Thyroid gland (tissue), 4 donors: ENCODE measurements at regions not wholly inside any gene's neighbourhood (a gene's known extent, or its start where the extent isn't known, plus 50 kb on each side); places are given as distances from the start of the nearest gene placed in this dataset.

Experiments
- DNase-seq, 2 donors: peaks; one replicate each; pipeline ENCODE4 v3.0.0-alpha.2; 2019
- H3K27ac ChIP-seq, 3 donors: fragments of 200-600 bp; sonication (generic); 1 replicate in 2 of 3; 2 replicates in 1 of 3; pipeline ENCODE4 v1.5.1; 2016 to 2019; ENCODE audit warnings: mild to moderate bottlenecking in 1 of 3, moderate library complexity in 1 of 3
- H3K27me3 ChIP-seq: fragments of 200-600 bp; sonication (generic); one replicate; pipeline ENCODE4 v1.5.1; 2019
- H3K36me3 ChIP-seq, 2 donors: fragments of 200-600 bp; sonication (generic); one replicate each; pipeline ENCODE4 v1.5.1; 2016 to 2019
- H3K4me1 ChIP-seq, 2 donors: fragments of 200-600 bp; sonication (generic); one replicate each; pipeline ENCODE4 v1.5.1; 2017 to 2019
- H3K4me3 ChIP-seq, 3 donors: fragments of 200-600 bp; sonication (generic); replicated peaks in 1 of 3; 1 replicate in 2 of 3; 2 replicates in 1 of 3; pipeline ENCODE4 v1.5.1; 2016; ENCODE audit warnings: mild to moderate bottlenecking in 1 of 3
- H3K9me3 ChIP-seq: fragments of 200-600 bp; sonication (generic); one replicate; pipeline ENCODE4 v1.5.1; 2017
- CTCF ChIP-seq, 6 experiments: fragments of 200-600 bp in 3 of 6; fragments of 450-650 bp in 3 of 6; sonication (generic) in 3 of 6; IDR thresholded peaks; one replicate each; pipeline ENCODE4 v1.5.1; 2016 to 2019; ENCODE audit warnings: antibody characterized with exemption in 6 of 6, mild to moderate bottlenecking in 2 of 6, inconsistent platforms in 1 of 6, moderate library complexity in 1 of 6
- POLR2A ChIP-seq, 2 donors: fragments of 450-650 bp; IDR thresholded peaks; one replicate each; pipeline ENCODE4 v1.6.1; 2017; ENCODE audit warnings: antibody characterized with exemption in 2 of 2, mild to moderate bottlenecking in 2 of 2, moderate library complexity in 1 of 2
- WGBS, 2 donors: methylation state at CpG; one replicate each; pipeline ENCODE4 v1.1.5; 2017; 5-methylcytosine and 5-hydroxymethylcytosine counted together
- intact Hi-C: fragments of 100-400 bp; cut with DNase I; formaldehyde crosslinking; loops from one replicate; pipeline ENCODE4 v1.15.1; 2023

DNA sequence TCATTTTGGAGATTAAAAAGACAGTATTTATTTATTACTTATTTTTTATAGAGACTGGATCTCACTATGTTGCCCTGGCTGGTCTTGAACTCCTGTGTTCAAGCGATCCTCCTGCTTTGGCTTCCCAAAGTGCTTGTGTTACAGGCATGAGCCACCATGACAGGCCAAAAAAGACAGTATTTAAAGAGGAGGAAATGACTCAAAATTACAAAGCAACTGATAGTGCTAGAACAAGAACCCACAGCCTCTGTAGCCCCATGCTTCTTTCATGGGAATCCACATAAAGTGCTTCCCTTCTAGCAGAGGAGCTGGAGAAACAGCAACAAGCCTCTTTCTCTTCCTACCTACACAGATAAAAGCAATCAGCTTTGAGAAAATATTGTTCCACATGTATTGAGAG, 230.7 kb upstream of the PODXL start:
- H3K27me3 ChIP-seq: no peaks in the 10 kb centered on the region
- no peak for TF ChIP-seq CTCF (IDR thresholded peaks at IDR 0.05)
- H3K36me3 ChIP-seq: no peaks in the 10 kb centered on the region
- no peak overlapping the region for H3K27ac ChIP-seq
- no peak overlapping the region for H3K4me3 ChIP-seq
- 45 to 93% methylated on average over 1 of the region's 1 CpG for WGBS, 2 donors
- H3K9me3 ChIP-seq: no peaks in the 10 kb centered on the region
- no peak for DNase-seq
- no peaks in the 10 kb centered on the region for H3K4me1 ChIP-seq
- intact Hi-C loops: no loop called here

DNA sequence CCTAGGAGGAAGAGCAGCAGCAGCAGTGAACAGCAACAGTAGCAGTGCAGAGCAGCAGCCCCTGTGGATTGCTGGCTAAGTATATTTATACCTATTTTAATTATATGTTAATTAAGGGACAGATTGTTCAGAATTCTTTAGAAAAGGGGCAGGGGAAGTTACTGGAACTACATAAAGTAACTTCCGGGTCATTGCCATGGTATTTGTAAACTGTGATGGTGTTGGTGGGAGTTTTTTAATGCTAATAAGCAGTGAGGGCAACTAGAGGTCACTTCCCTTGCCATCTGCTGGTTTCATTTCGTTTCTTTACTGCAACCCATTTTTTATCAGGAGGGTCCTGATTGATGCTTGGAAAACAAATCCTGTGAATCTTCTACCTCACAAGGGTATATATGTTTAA, 229.8 kb upstream of the PODXL start:
- Histone ChIP-seq H3K27me3 (no peaks in the 10 kb centered on the region), H3K36me3 (no peaks in the 10 kb centered on the region), H3K27ac (no peak overlapping the region), H3K4me3 (no peak overlapping the region), H3K9me3 (no peaks in the 10 kb centered on the region), H3K4me1 (no peaks in the 10 kb centered on the region)
- 67% methylated on average over 2 of the region's 2 CpGs for WGBS, 2 donors
- TF ChIP-seq CTCF (IDR thresholded peaks at IDR 0.05): no peak
- no peak for TF ChIP-seq POLR2A (IDR thresholded peaks at IDR 0.05)
- no peak for DNase-seq
- intact Hi-C loops: no loop called here

- DNase-seq: no peak
- 88 to 95% methylated on average over 2 of the region's 2 CpGs for WGBS, 2 donors
- Histone ChIP-seq H3K27ac (no peak overlapping the region), H3K4me3 (no peak overlapping the region), H3K27me3 (no peaks in the 10 kb centered on the region), H3K4me1 (no peaks in the 10 kb centered on the region), H3K36me3 (no peaks in the 10 kb centered on the region), H3K9me3 (no peaks in the 10 kb centered on the region)
- no peak for TF ChIP-seq POLR2A (IDR thresholded peaks at IDR 0.05)
- no peak for TF ChIP-seq CTCF (IDR thresholded peaks at IDR 0.05)
- intact Hi-C loops: no loop called here
Observed at GRCh38 chr7:131778601-131779000, 222.2 kb upstream of the PODXL start.

DNA sequence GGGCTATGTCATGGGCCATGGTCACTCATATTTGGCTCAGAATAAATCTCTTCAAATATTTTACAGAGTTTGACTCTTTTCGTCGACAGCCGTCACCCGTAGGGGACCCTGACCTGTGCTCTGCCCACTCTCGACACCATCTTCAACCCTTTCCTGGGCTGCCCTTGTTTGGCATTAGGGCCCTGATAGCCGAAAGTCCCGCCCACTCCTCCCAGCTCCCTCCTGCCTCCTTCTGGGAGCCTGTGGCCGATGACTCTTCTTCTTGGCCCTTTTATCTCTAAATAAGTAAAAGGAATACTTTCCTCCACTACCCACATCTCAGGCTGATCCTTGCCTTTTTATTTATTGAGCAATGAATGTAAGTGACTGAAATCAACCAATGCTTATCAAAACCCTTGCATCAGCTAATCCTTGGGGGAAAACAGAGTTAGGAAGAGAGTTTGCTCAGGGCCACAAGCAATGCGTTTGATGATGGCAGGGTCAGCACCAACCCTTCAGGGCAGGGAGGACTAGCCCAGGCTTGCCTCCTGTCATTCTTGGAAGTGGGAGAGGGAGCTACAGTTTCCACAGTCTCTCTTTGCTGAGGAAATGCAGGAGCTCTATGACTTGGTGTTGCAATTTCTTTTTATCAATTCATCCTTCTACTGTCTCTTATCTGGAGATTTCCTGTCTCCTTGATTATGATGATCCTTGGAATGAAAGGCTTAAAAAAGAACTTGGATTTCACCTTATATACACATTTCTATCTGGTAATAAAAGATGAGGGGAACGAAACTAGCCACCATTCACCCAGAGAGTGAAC, 218.2 kb upstream of the PODXL start:
- intact Hi-C loops: no loop called here
- DNase-seq: no peak
- Histone ChIP-seq H3K4me1 (no peaks in the 10 kb centered on the region), H3K36me3 (no peaks in the 10 kb centered on the region), H3K9me3 (no peaks in the 10 kb centered on the region), H3K27ac (no peak overlapping the region), H3K27me3 (no peaks in the 10 kb centered on the region), H3K4me3 (no peak overlapping the region)
- WGBS, 2 donors: 67 to 70% methylated on average over 10 of the region's 10 CpGs
- TF ChIP-seq POLR2A (IDR thresholded peaks at IDR 0.05) (no peak), CTCF (IDR thresholded peaks at IDR 0.05) (no peak)

DNA sequence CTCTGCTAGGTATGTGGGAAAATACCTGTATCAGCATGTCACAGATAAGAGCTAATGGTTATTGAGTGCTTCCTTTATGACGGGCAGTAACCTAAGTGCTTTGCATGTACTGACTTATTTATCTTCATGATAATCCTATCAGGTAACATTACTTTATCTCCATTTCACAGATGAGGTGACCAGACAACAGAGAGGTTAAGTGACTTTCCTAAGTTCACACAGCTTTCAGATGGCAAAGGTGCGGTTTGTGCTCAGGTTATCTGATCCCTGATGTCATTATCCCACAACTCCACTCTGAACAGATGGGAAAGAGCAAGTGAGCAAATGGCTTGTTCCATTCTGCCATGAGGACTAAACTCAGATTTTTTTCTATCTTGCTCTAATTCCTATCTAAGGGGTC, 217.0 kb upstream of the PODXL start:
- H3K9me3 ChIP-seq: no peaks in the 10 kb centered on the region
- intact Hi-C loops: no loop called here
- WGBS, 2 donors: 46 to 55% methylated on average over 2 of the region's 2 CpGs
- TF ChIP-seq CTCF (IDR thresholded peaks at IDR 0.05) (no peak), POLR2A (IDR thresholded peaks at IDR 0.05) (no peak)
- H3K4me1 ChIP-seq: no peaks in the 10 kb centered on the region
- H3K36me3 ChIP-seq: no peaks in the 10 kb centered on the region
- no peak overlapping the region for H3K4me3 ChIP-seq
- H3K27ac ChIP-seq: no peak overlapping the region
- DNase-seq: no peak
- H3K27me3 ChIP-seq: no peaks in the 10 kb centered on the region
